HepG2 (cell line): ENCODE measurements at regions not wholly inside any gene's neighbourhood (a gene's known extent, or its start where the extent isn't known, plus 50 kb on each side); places are given as distances from the start of the nearest gene placed in this dataset.

Experiments used
- ATAC-seq: fragments of 200-7000 bp; cut with Tn5 transposase; 3 replicates; pipeline ENCODE4 v1.9.1; 2020; ENCODE audit warnings: mild to moderate bottlenecking, moderate library complexity
- BruUV-seq: library from RNA; stranded (reverse); fragments of 400-500 nt; replicated peaks from 2 replicates; lab custom pipeline; 2021; lab: Mats Ljungman, UMichigan
- CTCF ChIA-PET: fragments of 300-600 bp; formaldehyde crosslinking; extraction: SDS; loops from one replicate; lab custom pipeline; 2021; ENCODE audit warnings: low total read pairs, inconsistent platforms, low intra/inter-chr PET ratio; lab: Yijun Ruan, JAX
- POLR2A ChIA-PET: fragments of 350-600 bp; sonication (Branson Sonifier 250); formaldehyde crosslinking; loops from one replicate; lab custom pipeline; 2020; ENCODE audit warnings: antibody characterized with exemption, inconsistent platforms; lab: Yijun Ruan, JAX
- DNase-seq: peaks from one replicate; pipeline ENCODE4 v3.0.0-alpha.2; 2015; ENCODE audit warnings: low spot score
- FAIRE-seq: peaks from 3 replicates; lab custom pipeline; 2011; peaks lifted over from hg19 to GRCh38; lab: Jason Lieb, UNC
- H2AFZ ChIP-seq: one replicate; pipeline ENCODE4 v1.6.1; 2011; ENCODE audit warnings: low read length, inconsistent platforms
- H3K27ac ChIP-seq: fragments of 300-600 bp; 3 replicates; pipeline ENCODE4 v1.8.0; 2011; ENCODE audit warnings: mixed run types, mild to moderate bottlenecking, mixed read lengths, low read length, inconsistent platforms; ENCODE audit not compliant: insufficient read depth; ENCODE audit errors: extremely low read length
- H3K27me3 ChIP-seq, 2 experiments: fragments of 200-600 bp in 1 of 2; 2 replicates in 1 of 2; 3 replicates in 1 of 2; pipeline versions ENCODE4 v1.6.0 to v1.8.0; 2011; ENCODE audit warnings: low read length in 2 of 2, mild to moderate bottlenecking in 2 of 2, moderate library complexity in 2 of 2, inconsistent platforms in 1 of 2; ENCODE audit not compliant: insufficient read depth in 2 of 2, control insufficient read depth in 1 of 2
- H3K36me3 ChIP-seq, 2 experiments: fragments of 200-600 bp in 1 of 2; replicated peaks in 1 of 2; 2 replicates in 1 of 2; 3 replicates in 1 of 2; pipeline versions ENCODE4 v1.5.1 to v1.8.0; 2011; ENCODE audit warnings: low read length in 2 of 2, inconsistent platforms in 1 of 2; ENCODE audit not compliant: insufficient read depth in 2 of 2, control insufficient read depth in 1 of 2
- H3K4me1 ChIP-seq: 2 replicates; pipeline ENCODE4 v1.5.1; 2012; ENCODE audit warnings: low read length, inconsistent platforms; ENCODE audit not compliant: insufficient read depth
- H3K4me2 ChIP-seq: 2 replicates; pipeline ENCODE4 v1.6.0; 2011; ENCODE audit warnings: low read depth, low read length, inconsistent platforms
- H3K4me3 ChIP-seq, 3 experiments: fragments of 200-600 bp in 1 of 3; sonication (generic), shearing (Covaris generic) in 1 of 3; replicated peaks in 1 of 3; 2 replicates each; pipeline ENCODE4 v1.5.1; 2011 to 2016; ENCODE audit warnings: low read length in 3 of 3, inconsistent platforms in 2 of 3, low read depth in 2 of 3, mild to moderate bottlenecking in 2 of 3, control low read depth in 1 of 3, mixed read lengths in 1 of 3; ENCODE audit not compliant: insufficient read depth in 1 of 3
- H3K79me2 ChIP-seq: one replicate; pipeline ENCODE4 v1.6.1; 2011; ENCODE audit warnings: low read length, inconsistent platforms; ENCODE audit not compliant: insufficient read depth
- H3K9ac ChIP-seq: 2 replicates; pipeline ENCODE4 v1.6.0; 2011; ENCODE audit warnings: mild to moderate bottlenecking, low read depth, low read length, inconsistent platforms; ENCODE audit not compliant: insufficient read depth
- H3K9me3 ChIP-seq: 2 replicates; pipeline ENCODE4 v1.5.1; 2012; ENCODE audit warnings: mild to moderate bottlenecking, low read length
- H4K20me1 ChIP-seq: 2 replicates; pipeline ENCODE4 v1.6.0; 2011; ENCODE audit warnings: inconsistent platforms, mild to moderate bottlenecking, low read length, moderate library complexity; ENCODE audit not compliant: insufficient read depth
- KDM3A ChIP-seq: IDR thresholded peaks from 2 replicates; pipeline ENCODE4 v1.6.1; 2018; ENCODE audit warnings: low read depth, missing compliant biosample characterization
- MIER2 ChIP-seq: IDR thresholded peaks from 2 replicates; pipeline ENCODE4 v1.6.1; 2016; ENCODE audit warnings: missing biosample characterization, missing genetic modification reagents
- PBX3 ChIP-seq: sonication (generic); formaldehyde crosslinking; IDR thresholded peaks from 2 replicates; pipeline ENCODE4 v1.8.1; 2023; ENCODE audit warnings: missing genetic modification reagents, inconsistent platforms, borderline replicate concordance
- REPIN1 ChIP-seq: sonication (generic); formaldehyde crosslinking; IDR thresholded peaks from 2 replicates; pipeline ENCODE4 v1.8.0; 2022; ENCODE audit warnings: missing genetic modification reagents, low read depth, mild to moderate bottlenecking, borderline replicate concordance
- SIX4 ChIP-seq: sonication (generic); formaldehyde crosslinking; IDR thresholded peaks from 2 replicates; pipeline ENCODE4 v1.4.0; 2020; ENCODE audit warnings: missing genetic modification reagents
- YY1 ChIP-seq: IDR thresholded peaks from 2 replicates; pipeline ENCODE4 v1.6.1; 2011; ENCODE audit warnings: low read length, low read depth, moderate library complexity, mild to moderate bottlenecking; ENCODE audit not compliant: insufficient read depth, insufficient replicate concordance
- ZNF333 ChIP-seq: sonication (generic); formaldehyde crosslinking; IDR thresholded peaks from 2 replicates; pipeline ENCODE4 v1.4.0; 2020; ENCODE audit warnings: mild to moderate bottlenecking, missing genetic modification reagents, borderline replicate concordance
- ZNF33B ChIP-seq: sonication (generic); formaldehyde crosslinking; IDR thresholded peaks from 2 replicates; pipeline ENCODE4 v1.5.1; 2020; ENCODE audit warnings: mild to moderate bottlenecking, missing genetic modification reagents
- ZNF430 ChIP-seq: sonication (generic); formaldehyde crosslinking; IDR thresholded peaks from 2 replicates; pipeline ENCODE4 v1.9.0; 2021; ENCODE audit warnings: mild to moderate bottlenecking, missing genetic modification reagents
- ZNF670 ChIP-seq: sonication (generic); formaldehyde crosslinking; IDR thresholded peaks from 2 replicates; pipeline ENCODE4 v1.8.0; 2022; ENCODE audit warnings: mild to moderate bottlenecking, missing genetic modification reagents, borderline replicate concordance
- ZNF674 ChIP-seq: sonication (generic); formaldehyde crosslinking; IDR thresholded peaks from 2 replicates; pipeline ENCODE4 v1.5.0; 2020; ENCODE audit warnings: low read depth, mild to moderate bottlenecking, missing genetic modification reagents
- WGBS: methylation state at CpG from one replicate; pipeline ENCODE4 v1.1.6; 2017; ENCODE audit warnings: low lambda C conversion rate; 5-methylcytosine and 5-hydroxymethylcytosine counted together
- in situ Hi-C: cut with HindIII; loops from 2 replicates; pipeline ENCODE4 v1.10.0; 2017; ENCODE audit warnings: low pct_unique_long_range_greater_than_20kb; ENCODE audit not compliant: extremely low pct_ligation_motif_present
- intact Hi-C: fragments of 100-400 bp; cut with micrococcal nuclease; formaldehyde crosslinking; loops from one replicate; pipeline ENCODE4 v1.10.0; 2022; ENCODE audit not compliant: unreplicated experiment
- TF ChIP-seq, protein P1 (sequence below): sonication (generic); formaldehyde crosslinking; IDR thresholded peaks from 2 replicates; pipeline ENCODE4 v1.4.0; 2020; ENCODE audit warnings: missing genetic modification reagents

DNA sequence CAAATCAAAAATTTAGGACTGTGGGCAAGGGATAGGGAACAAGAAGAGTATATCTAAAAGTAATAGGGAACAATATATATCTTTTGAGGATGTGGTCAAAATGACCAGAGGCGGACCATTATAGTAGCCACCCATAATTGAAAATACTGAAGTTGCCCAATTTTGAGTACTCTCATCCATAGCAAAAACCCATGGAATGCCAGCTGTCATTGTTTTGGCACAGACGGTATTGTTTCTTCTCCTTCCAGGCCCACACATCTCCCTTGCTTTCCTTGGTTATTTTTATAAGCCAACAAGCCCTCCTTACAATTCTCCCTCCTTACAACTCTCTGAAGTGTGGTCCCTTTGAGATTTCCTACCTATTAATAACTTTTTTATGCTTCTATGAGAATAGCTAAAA lies 50.4 kb upstream of the RGMB start:
- Histone ChIP-seq H3K79me2 (no peaks in the 10 kb centered on the region), H3K27ac (no peak overlapping the region), H3K9me3 (no peaks in the 10 kb centered on the region), H3K4me2 (no peak overlapping the region), H3K9ac (no peak overlapping the region), H2AFZ (no peak overlapping the region), H3K36me3 (no peaks in the 10 kb centered on the region), H3K4me1 (no peaks in the 10 kb centered on the region), H3K27me3 (no peaks in the 10 kb centered on the region; a peak in 1 of 5 replicates), H3K4me3 (no peak overlapping the region), H4K20me1 (no peaks in the 10 kb centered on the region)
- no peak for TF ChIP-seq PBX3 (CRISPR knock-in tag)
- TF ChIP-seq ZNF430 (CRISPR knock-in tag), result no peak
- TF ChIP-seq KDM3A, result no peak
- no peak for TF ChIP-seq ZNF674
- no peak for TF ChIP-seq ZNF333 (CRISPR knock-in tag)
- TF ChIP-seq ZNF33B, result no peak
- no peak for TF ChIP-seq ZNF670 (CRISPR knock-in tag)
- TF ChIP-seq MIER2 (CRISPR knock-in tag), result no peak
- TF ChIP-seq, protein P1, sequence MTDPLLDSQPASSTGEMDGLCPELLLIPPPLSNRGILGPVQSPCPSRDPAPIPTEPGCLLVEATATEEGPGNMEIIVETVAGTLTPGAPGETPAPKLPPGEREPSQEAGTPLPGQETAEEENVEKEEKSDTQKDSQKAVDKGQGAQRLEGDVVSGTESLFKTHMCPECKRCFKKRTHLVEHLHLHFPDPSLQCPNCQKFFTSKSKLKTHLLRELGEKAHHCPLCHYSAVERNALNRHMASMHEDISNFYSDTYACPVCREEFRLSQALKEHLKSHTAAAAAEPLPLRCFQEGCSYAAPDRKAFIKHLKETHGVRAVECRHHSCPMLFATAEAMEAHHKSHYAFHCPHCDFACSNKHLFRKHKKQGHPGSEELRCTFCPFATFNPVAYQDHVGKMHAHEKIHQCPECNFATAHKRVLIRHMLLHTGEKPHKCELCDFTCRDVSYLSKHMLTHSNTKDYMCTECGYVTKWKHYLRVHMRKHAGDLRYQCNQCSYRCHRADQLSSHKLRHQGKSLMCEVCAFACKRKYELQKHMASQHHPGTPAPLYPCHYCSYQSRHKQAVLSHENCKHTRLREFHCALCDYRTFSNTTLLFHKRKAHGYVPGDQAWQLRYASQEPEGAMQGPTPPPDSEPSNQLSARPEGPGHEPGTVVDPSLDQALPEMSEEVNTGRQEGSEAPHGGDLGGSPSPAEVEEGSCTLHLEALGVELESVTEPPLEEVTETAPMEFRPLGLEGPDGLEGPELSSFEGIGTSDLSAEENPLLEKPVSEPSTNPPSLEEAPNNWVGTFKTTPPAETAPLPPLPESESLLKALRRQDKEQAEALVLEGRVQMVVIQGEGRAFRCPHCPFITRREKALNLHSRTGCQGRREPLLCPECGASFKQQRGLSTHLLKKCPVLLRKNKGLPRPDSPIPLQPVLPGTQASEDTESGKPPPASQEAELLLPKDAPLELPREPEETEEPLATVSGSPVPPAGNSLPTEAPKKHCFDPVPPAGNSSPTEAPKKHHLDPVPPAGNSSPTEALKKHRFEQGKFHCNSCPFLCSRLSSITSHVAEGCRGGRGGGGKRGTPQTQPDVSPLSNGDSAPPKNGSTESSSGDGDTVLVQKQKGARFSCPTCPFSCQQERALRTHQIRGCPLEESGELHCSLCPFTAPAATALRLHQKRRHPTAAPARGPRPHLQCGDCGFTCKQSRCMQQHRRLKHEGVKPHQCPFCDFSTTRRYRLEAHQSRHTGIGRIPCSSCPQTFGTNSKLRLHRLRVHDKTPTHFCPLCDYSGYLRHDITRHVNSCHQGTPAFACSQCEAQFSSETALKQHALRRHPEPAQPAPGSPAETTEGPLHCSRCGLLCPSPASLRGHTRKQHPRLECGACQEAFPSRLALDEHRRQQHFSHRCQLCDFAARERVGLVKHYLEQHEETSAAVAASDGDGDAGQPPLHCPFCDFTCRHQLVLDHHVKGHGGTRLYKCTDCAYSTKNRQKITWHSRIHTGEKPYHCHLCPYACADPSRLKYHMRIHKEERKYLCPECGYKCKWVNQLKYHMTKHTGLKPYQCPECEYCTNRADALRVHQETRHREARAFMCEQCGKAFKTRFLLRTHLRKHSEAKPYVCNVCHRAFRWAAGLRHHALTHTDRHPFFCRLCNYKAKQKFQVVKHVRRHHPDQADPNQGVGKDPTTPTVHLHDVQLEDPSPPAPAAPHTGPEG (CRISPR knock-in tag), result no peak
- no peak for TF ChIP-seq REPIN1 (CRISPR knock-in tag)
- no peak for TF ChIP-seq YY1
- no peak for TF ChIP-seq SIX4 (CRISPR knock-in tag)
- in situ Hi-C loops (no loop called here), intact Hi-C loops (no loop called here)
- BruUV-seq, result no TSS peak
- DNase-seq, result no peak
- ChIA-PET POLR2A (no interaction called here), CTCF (no interaction called here)
- 21% methylated on average over 2 of the region's 2 CpGs for WGBS
- no peak for ATAC-seq
- no peak for FAIRE-seq
